ACC112 (cell line): ENCODE measurements at regions not wholly inside any gene's neighbourhood (a gene's known extent, or its start where the extent isn't known, plus 50 kb on each side); places are given as distances from the start of the nearest gene placed in this dataset.

Source experiments
- H2AFZ ChIP-seq: fragments of 200-600 bp; sonication (generic); one replicate; pipeline ENCODE4 v1.6.0; 2017; ENCODE audit warnings: antibody characterized with exemption, low read length; ENCODE audit not compliant: unreplicated experiment
- H3K27ac ChIP-seq: fragments of 200-600 bp; sonication (generic); 2 replicates; pipeline ENCODE4 v1.5.1; 2014; ENCODE audit warnings: low read depth, mild to moderate bottlenecking, antibody characterized with exemption, low read length, moderate library complexity
- H3K27me3 ChIP-seq: fragments of 200-600 bp; sonication (generic); 2 replicates; pipeline ENCODE4 v1.6.1; 2014; ENCODE audit warnings: mild to moderate bottlenecking, antibody characterized with exemption, low read length, moderate library complexity, mixed read lengths; ENCODE audit not compliant: insufficient read depth
- H3K36me3 ChIP-seq: fragments of 200-600 bp; sonication (generic); 2 replicates; pipeline ENCODE4 v1.6.1; 2016; ENCODE audit warnings: mild to moderate bottlenecking, antibody characterized with exemption, low read length, moderate library complexity, mixed read lengths; ENCODE audit not compliant: insufficient read depth
- H3K4me1 ChIP-seq: fragments of 200-600 bp; sonication (generic); one replicate; pipeline ENCODE4 v1.6.1; 2016; ENCODE audit warnings: low read length, mixed read lengths; ENCODE audit not compliant: insufficient read depth, unreplicated experiment, control insufficient read depth
- H3K4me3 ChIP-seq: fragments of 200-600 bp; sonication (generic); 2 replicates; pipeline ENCODE4 v1.5.1; 2014; ENCODE audit warnings: mild to moderate bottlenecking, low read depth, low read length
- H3K79me2 ChIP-seq: fragments of 200-600 bp; sonication (generic); one replicate; pipeline ENCODE4 v1.6.0; 2016; ENCODE audit warnings: low read length; ENCODE audit not compliant: control insufficient read depth, unreplicated experiment, insufficient read depth

DNA sequence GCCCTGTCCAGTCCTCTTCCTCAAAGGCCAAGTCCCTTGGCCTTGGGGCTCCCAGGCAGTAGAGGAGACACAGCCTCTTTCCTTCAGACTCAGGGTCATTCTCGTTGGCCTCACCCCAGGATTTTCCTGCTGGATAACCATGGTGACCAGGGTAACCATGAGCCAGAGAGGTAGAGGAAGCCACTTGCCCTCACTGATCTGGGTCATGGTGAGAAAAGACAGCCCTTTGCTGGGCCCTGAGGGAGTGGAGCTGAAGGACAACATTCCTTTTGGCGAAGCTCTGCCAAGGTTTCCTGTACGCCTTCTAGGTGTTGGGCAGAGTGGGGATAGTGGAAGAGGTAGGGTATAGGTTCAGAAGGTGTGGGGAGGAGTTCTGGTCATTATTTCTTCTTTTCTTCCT lies 53.1 kb upstream of the WNT4 start:
- Histone ChIP-seq H3K27ac (no peak overlapping the region), H3K27me3 (peaks cover 69% of the 10 kb centered on the region), H3K4me3 (no peak overlapping the region), H3K79me2 (no peaks in the 10 kb centered on the region), H2AFZ (no peak overlapping the region), H3K4me1 (no peaks in the 10 kb centered on the region), H3K36me3 (no peaks in the 10 kb centered on the region)

- Histone ChIP-seq H3K4me1 (no peaks in the 10 kb centered on the region), H3K4me3 (no peak overlapping the region), H3K36me3 (no peaks in the 10 kb centered on the region), H3K27ac (no peak overlapping the region), H3K27me3 (peaks cover 63% of the 10 kb centered on the region), H3K79me2 (no peaks in the 10 kb centered on the region), H2AFZ (no peak overlapping the region)
Measured at GRCh38 chr1:22196641-22197040, 53.7 kb upstream of the WNT4 start.

DNA sequence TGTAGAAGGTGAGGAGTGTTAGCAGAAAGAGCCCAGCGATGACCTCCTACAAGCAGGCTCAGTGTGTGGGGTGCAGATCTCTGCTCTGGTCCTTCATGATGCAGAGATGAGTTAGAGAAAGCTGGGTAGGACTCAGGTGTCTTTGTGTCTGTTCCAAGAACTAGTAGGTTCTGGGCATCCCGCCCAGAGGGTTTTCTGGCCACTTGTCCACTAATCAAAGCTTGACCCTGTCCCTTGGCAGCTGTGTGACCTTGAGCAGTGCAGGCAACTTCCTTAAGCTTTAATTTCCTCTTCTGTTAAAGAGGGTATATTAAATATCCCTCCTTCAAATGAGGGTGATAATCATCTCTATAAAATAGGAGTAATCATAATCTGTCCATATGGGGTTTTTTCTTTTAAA lies 54.7 kb upstream of the WNT4 start:
- H3K79me2 ChIP-seq: no peaks in the 10 kb centered on the region
- no peak overlapping the region for H3K27ac ChIP-seq
- no peaks in the 10 kb centered on the region for H3K4me1 ChIP-seq
- peaks cover 59% of the 10 kb centered on the region for H3K27me3 ChIP-seq
- no peak overlapping the region for H3K4me3 ChIP-seq
- no peak overlapping the region for H2AFZ ChIP-seq
- no peaks in the 10 kb centered on the region for H3K36me3 ChIP-seq

DNA sequence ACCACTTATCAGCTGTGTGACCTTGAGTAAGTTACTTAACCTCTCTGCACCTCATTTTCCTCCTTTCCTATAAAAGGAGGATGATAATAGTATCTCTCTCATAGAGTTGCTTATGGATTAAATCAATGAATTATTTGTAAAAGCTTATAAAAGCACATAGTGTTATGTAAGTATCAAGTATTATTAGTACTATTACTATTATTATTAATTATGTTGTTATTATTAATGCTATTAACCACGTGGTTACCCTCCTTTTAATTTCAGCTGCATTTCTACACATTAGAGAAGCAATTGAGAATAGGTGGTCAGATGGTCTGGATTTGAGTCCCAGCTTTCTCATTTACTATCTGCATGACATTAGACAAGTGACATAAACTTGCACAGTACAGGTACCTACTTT lies 58.1 kb upstream of the WNT4 start:
- Histone ChIP-seq H3K27me3 (peaks cover 79% of the 10 kb centered on the region), H3K4me3 (no peak overlapping the region), H2AFZ (no peak overlapping the region), H3K79me2 (no peaks in the 10 kb centered on the region), H3K27ac (no peak overlapping the region), H3K36me3 (no peaks in the 10 kb centered on the region), H3K4me1 (no peaks in the 10 kb centered on the region)

DNA sequence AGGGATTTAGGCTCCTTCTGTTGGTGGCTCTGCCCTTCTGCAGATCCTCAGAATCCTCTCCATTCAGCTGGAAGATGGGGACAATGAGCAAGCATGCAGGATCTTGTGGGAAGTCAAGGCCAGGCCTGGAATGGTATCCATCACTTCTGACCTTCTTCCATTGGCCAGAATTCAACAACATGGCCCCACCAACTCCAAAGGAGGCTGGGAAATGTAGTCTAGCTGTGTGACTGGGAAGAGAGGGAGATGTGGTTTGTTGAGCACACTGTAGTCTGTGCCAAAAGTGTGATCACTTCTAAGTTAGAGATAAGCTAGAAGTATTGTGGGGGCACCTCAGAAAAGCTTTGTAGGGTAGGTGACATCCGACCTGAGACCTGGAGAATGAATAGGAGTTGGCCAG lies 60.4 kb upstream of the WNT4 start:
- Histone ChIP-seq H3K79me2 (no peaks in the 10 kb centered on the region), H3K27ac (no peak overlapping the region), H2AFZ (no peak overlapping the region), H3K4me1 (no peaks in the 10 kb centered on the region), H3K36me3 (no peaks in the 10 kb centered on the region), H3K27me3 (peaks cover 84% of the 10 kb centered on the region), H3K4me3 (no peak overlapping the region)

GRCh38 chr1:22204057-22204840 lies 61.4 kb upstream of the WNT4 start:
- Histone ChIP-seq H3K4me1 (no peaks in the 10 kb centered on the region), H3K27ac (no peak overlapping the region), H3K4me3 (no peak overlapping the region), H2AFZ (no peak overlapping the region), H3K79me2 (no peaks in the 10 kb centered on the region), H3K36me3 (no peaks in the 10 kb centered on the region), H3K27me3 (peaks cover 85% of the 10 kb centered on the region)

DNA sequence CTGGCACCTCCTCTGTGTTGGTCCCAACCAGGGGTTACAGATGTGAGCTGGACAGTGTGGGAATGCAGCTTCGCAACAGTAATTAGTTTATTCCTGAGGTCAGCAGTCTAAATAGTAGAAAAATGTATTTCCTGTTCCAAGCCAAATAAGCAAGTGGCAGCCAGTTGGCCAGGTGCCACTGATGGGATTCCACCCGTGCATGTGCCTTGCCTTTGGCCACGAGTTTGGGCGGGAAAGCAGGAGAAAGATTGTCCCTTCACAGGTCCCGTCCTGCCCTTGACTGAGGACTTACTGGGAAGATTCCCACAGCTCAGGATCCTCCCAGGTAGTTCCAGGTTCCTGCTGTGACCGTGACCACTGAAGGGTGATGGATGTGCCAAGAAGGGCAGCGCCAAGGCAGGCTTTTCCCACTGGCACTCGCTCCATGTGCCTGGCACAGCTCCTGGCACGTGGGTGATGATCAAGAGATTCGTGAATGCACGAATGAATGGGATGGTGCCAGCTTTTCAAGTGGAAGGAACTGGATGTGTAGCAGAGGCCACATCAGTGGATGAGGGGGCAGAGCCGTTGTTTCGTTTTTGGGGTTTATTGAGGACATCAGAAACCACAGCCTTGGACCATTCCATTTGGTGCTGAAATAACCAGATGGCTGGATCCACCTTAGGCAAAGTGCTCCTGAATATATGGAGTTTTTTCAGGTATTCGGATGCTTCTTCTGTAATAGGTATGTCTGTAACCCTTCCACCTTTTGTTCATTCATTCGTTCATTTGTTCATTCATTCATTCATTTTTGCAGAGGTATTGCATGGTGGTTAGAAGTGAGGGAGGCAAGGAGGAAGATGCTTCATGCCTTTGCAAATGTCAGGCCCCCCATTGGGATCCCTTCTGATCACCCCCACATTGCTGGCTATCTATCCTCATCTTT lies 62.4 kb upstream of the WNT4 start:
- Histone ChIP-seq H3K4me1 (no peaks in the 10 kb centered on the region), H2AFZ (no peak overlapping the region), H3K79me2 (no peaks in the 10 kb centered on the region), H3K27me3 (peaks cover 85% of the 10 kb centered on the region), H3K27ac (no peak overlapping the region), H3K36me3 (no peaks in the 10 kb centered on the region), H3K4me3 (no peak overlapping the region)

- Histone ChIP-seq H3K79me2 (no peaks in the 10 kb centered on the region), H3K27ac (no peak overlapping the region), H3K27me3 (peaks cover 91% of the 10 kb centered on the region), H2AFZ (no peak overlapping the region), H3K36me3 (no peaks in the 10 kb centered on the region), H3K4me3 (no peak overlapping the region), H3K4me1 (no peaks in the 10 kb centered on the region)
Measured at GRCh38 chr1:22206551-22207125, 63.7 kb upstream of the WNT4 start.

- no peaks in the 10 kb centered on the region for H3K79me2 ChIP-seq
- H3K36me3 ChIP-seq: no peaks in the 10 kb centered on the region
- no peak overlapping the region for H3K4me3 ChIP-seq
- no peak overlapping the region for H3K27ac ChIP-seq
- no peaks in the 10 kb centered on the region for H3K4me1 ChIP-seq
- peaks cover 98% of the 10 kb centered on the region for H3K27me3 ChIP-seq
- H2AFZ ChIP-seq: no peak overlapping the region
Measured at GRCh38 chr1:22207511-22208267, 64.8 kb upstream of the WNT4 start.

GRCh38 chr1:22208268-22208972 lies 65.5 kb upstream of the WNT4 start:
- no peaks in the 10 kb centered on the region for H3K36me3 ChIP-seq
- no peaks in the 10 kb centered on the region for H3K4me1 ChIP-seq
- H3K4me3 ChIP-seq: no peak overlapping the region
- H3K27ac ChIP-seq: no peak overlapping the region
- H2AFZ ChIP-seq: no peak overlapping the region
- H3K27me3 ChIP-seq: peaks cover 97% of the 10 kb centered on the region
- H3K79me2 ChIP-seq: no peaks in the 10 kb centered on the region
